ENCODE measurements at regions not wholly inside any gene's neighbourhood (a gene's known extent, or its start where the extent isn't known, plus 50 kb on each side); places are given as distances from the start of the nearest gene placed in this dataset.

GRCh38 chr13:61950828-61951227, 535.2 kb upstream of the PCDH20 start (continued):
- TF ChIP-seq TCF7L2 (IDR thresholded peaks at IDR 0.05; ENCODE audit: borderline replicate concordance, extremely low read depth, insufficient read depth, insufficient read length) = no peak
- no peak for TF ChIP-seq FOSL1 (IDR thresholded peaks at IDR 0.05; ENCODE audit: low read depth)
- TF ChIP-seq ZNF274 (IDR thresholded peaks at IDR 0.05; ENCODE audit: low read depth, low read length) = no peak
- no peak for TF ChIP-seq JUND (IDR thresholded peaks at IDR 0.05)
- no peak for TF ChIP-seq SP1 (IDR thresholded peaks at IDR 0.05; ENCODE audit: low read depth)
- no peak for TF ChIP-seq CBX3 (IDR thresholded peaks at IDR 0.05; ENCODE audit: low read depth)
- TF ChIP-seq EZH2phosphoT487 (IDR thresholded peaks at IDR 0.05; ENCODE audit: borderline replicate concordance) = no peak

- CTCF ChIA-PET = no interaction called here
- RAD21 ChIA-PET (ENCODE audit: low non-redundant PET in 1 of 2, low total read pairs in 2 of 2, uncharacterized antibody in 2 of 2, unreplicated experiment in 2 of 2) = no interaction called here
- no peaks in the 10 kb centered on the region for H4K20me1 ChIP-seq (ENCODE audit: insufficient read depth)
- no peak overlapping the region for H3K4me2 ChIP-seq (ENCODE audit: low read length)
- no peaks in the 10 kb centered on the region for H3K4me1 ChIP-seq (ENCODE audit: control insufficient read depth in 1 of 2, insufficient read depth in 2 of 2, low read length in 2 of 2)
- H3K9me3 ChIP-seq (ENCODE audit: control insufficient read depth in 1 of 2, insufficient read depth in 1 of 2, low read depth in 1 of 2, low read length in 2 of 2) = no peaks in the 10 kb centered on the region
- DNase-seq (ENCODE audit: low read depth, low spot score) = no peak
- no peak overlapping the region for H3K27ac ChIP-seq (ENCODE audit: low read depth, low read length)
- H3K9me2 ChIP-seq (ENCODE audit: insufficient read depth) = no peaks in the 10 kb centered on the region
- no peak for ATAC-seq
- H3K79me2 ChIP-seq (ENCODE audit: insufficient read depth, low read length) = no peaks in the 10 kb centered on the region
- intact Hi-C loops (cut with micrococcal nuclease) = no loop called here
- no peaks in the 10 kb centered on the region for H3K27me3 ChIP-seq (ENCODE audit: insufficient read depth, low read length)
- BruUV-seq (replicated peaks) = no TSS peak
- H3K9ac ChIP-seq (ENCODE audit: low read length) = no peak overlapping the region
- no peaks in the 10 kb centered on the region for H3K36me3 ChIP-seq (ENCODE audit: control insufficient read depth in 1 of 2, insufficient read depth in 2 of 2, low read length in 2 of 2)
- POLR2A ChIA-PET = no interaction called here
- TF ChIP-seq REST (IDR thresholded peaks at IDR 0.05; ENCODE audit: low read depth) (no peak), CEBPB (IDR thresholded peaks at IDR 0.05; ENCODE audit: low read depth) (no peak), ELF1 (IDR thresholded peaks at IDR 0.05; ENCODE audit: borderline replicate concordance, low read depth) (no peak), ZBTB33 (IDR thresholded peaks at IDR 0.05; ENCODE audit: extremely low read depth, insufficient replicate concordance, low read length) (no peak), SIN3A (IDR thresholded peaks at IDR 0.05; ENCODE audit: low read depth) (no peak)
- H3K4me3 ChIP-seq (replicated peaks in 1 of 2; ENCODE audit: low read depth in 1 of 2, low read length in 2 of 2) = no peak overlapping the region
- H2AFZ ChIP-seq (ENCODE audit: low read depth, low read length, poor library complexity, severe bottlenecking) = no peak overlapping the region
Observed at GRCh38 chr13:61944329-61944929, 528.8 kb upstream of the PCDH20 start.

Data from HCT116 (cell line).